AG04450 (cell line): ENCODE measurements at regions not wholly inside any gene's neighbourhood (a gene's known extent, or its start where the extent isn't known, plus 50 kb on each side); places are given as distances from the start of the nearest gene placed in this dataset.

Experiments used
- CTCF ChIA-PET: fragments of 300-600, 350-600 bp; formaldehyde crosslinking; extraction: SDS; loops from one replicate; lab custom pipeline; 2022; ENCODE audit warnings: antibody characterized with exemption, inconsistent platforms; lab: Charles Lee
- POLR2A ChIA-PET: fragments of 350-600 bp; formaldehyde crosslinking; extraction: SDS; loops from one replicate; lab custom pipeline; 2021; ENCODE audit warnings: antibody characterized with exemption, inconsistent platforms; lab: Yijun Ruan, JAX
- DNase-seq: peaks from one replicate; pipeline ENCODE4 v3.0.0-alpha.2; 2011; ENCODE audit warnings: low read depth, low spot score
- H3K27ac ChIP-seq: one replicate; pipeline ENCODE4 v1.5.1; 2012; ENCODE audit warnings: low read depth, low read length, control low read depth
- H3K27me3 ChIP-seq: one replicate; pipeline ENCODE4 v1.6.0; 2012; ENCODE audit warnings: low read length; ENCODE audit not compliant: control insufficient read depth, insufficient read depth
- H3K4me3 ChIP-seq: 2 replicates; pipeline ENCODE4 v1.5.1; 2011; ENCODE audit warnings: mild to moderate bottlenecking, low read depth, low read length, control low read depth
- H3K9me3 ChIP-seq: 2 replicates; pipeline ENCODE4 v1.5.1; 2012; ENCODE audit warnings: low read length; ENCODE audit not compliant: control insufficient read depth, insufficient read depth
- CTCF ChIP-seq: IDR thresholded peaks from 2 replicates; pipeline ENCODE4 v1.5.1; 2011; ENCODE audit warnings: low read depth, low read length, control low read depth, inconsistent platforms

DNA sequence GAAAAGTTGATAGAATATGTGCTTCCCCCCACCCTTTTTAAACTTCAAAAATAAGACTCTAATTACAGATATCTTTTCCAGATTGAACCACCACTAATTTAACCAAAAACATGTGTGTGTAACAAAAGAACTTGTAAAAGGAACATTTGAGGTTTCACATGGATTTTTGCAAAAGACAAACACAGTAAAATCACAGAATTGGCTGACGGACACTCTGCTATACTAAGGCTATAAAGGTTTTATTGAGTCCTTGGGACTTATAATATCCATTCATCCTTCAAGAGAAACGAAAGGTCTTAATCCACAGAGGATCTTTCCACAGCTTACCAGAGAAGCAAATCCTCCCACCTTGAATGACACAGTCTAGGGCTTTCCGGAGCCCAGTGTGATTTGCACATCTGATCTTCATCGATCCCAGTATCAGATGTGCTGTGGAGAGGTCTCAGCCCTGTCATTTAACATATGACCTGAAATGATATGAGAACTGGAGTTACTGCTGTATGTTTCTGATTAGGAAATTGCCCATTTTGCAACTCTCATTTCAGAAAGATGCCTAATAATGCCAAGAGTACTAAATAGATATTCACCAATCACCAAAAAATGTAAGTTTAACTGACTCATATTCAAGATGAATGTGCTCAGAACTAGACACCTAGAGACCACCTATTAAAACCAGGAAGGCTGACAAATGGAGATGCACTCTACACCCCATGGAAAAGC lies 256.5 kb upstream of the FBXL7 start:
- no peak for TF ChIP-seq CTCF
- no peak overlapping the region for H3K4me3 ChIP-seq
- CTCF ChIA-PET, result no interaction called here
- no peaks in the 10 kb centered on the region for H3K27me3 ChIP-seq
- H3K27ac ChIP-seq, result no peak overlapping the region
- POLR2A ChIA-PET, result no interaction called here
- peaks cover 9% of the 10 kb centered on the region for H3K9me3 ChIP-seq
- no peak for DNase-seq

GRCh38 chr5:15241216-15241821 lies 258.7 kb upstream of the FBXL7 start:
- DNase-seq, result no peak
- POLR2A ChIA-PET, result no interaction called here
- CTCF ChIA-PET, result no interaction called here

DNA sequence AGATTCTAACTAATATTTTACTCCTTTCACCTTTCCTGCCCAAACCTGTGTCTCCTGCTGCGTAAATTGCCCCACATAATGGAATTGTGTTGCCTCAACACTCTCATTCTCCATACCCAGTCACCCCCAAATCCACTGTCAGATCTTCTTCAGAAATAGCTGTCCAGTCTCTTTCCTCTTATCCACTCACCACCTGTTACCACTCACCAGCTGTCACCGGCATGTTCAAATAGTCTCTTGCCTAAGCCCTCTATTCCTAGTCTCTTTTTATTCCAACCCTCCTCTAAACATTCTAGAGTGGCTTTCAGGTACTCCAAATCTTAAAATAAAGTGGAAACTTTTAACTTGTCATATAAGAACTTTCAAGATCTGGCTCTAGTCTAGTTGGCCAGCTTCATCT lies 262.0 kb upstream of the FBXL7 start:
- no peak overlapping the region for H3K27ac ChIP-seq
- CTCF ChIA-PET, result no interaction called here
- H3K27me3 ChIP-seq, result no peaks in the 10 kb centered on the region
- no peak overlapping the region for H3K4me3 ChIP-seq
- POLR2A ChIA-PET, result no interaction called here
- no peak for DNase-seq
- H3K9me3 ChIP-seq, result peaks cover 7% of the 10 kb centered on the region
- no peak for TF ChIP-seq CTCF

More at GRCh38 chr5:15241216-15241821, 258.7 kb upstream of the FBXL7 start:
- no peak for TF ChIP-seq CTCF
- Histone ChIP-seq H3K4me3 (no peak overlapping the region), H3K9me3 (peaks cover 7% of the 10 kb centered on the region), H3K27ac (no peak overlapping the region), H3K27me3 (no peaks in the 10 kb centered on the region)

GRCh38 chr5:15236911-15237508 lies 263.0 kb upstream of the FBXL7 start:
- Histone ChIP-seq H3K27me3 (no peaks in the 10 kb centered on the region), H3K27ac (no peak overlapping the region), H3K9me3 (peaks cover 7% of the 10 kb centered on the region), H3K4me3 (no peak overlapping the region)
- ChIA-PET CTCF (no interaction called here), POLR2A (no interaction called here)
- TF ChIP-seq CTCF, result no peak
- DNase-seq, result no peak

DNA sequence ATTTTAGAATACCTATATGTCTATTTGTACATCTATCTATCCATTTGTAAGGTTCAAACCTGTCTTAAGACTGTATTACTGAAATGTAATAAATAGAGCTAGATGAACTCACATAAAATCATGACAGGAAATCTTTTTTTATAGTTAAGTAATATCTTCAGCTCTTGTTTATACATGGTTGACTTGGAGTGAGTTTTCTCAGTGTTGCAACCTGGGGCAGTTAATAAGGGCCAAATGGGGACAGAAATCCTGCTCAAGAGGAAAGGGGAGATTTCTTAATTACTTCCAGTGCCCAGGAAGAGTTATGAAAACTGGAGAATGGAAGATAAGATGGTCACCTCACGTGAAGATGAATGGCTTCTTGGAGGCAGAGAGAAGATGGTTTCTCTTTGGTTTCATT lies 265.1 kb upstream of the FBXL7 start:
- no peak for TF ChIP-seq CTCF
- no peaks in the 10 kb centered on the region for H3K9me3 ChIP-seq
- CTCF ChIA-PET, result no interaction called here
- H3K4me3 ChIP-seq, result no peak overlapping the region
- POLR2A ChIA-PET, result interaction anchor here (0.7 kb wide), 1 partner anchor 1212 kb away, joined by 3 read pairs; no protein-coding TSS in a partner anchor
- no peak for DNase-seq
- H3K27ac ChIP-seq, result no peak overlapping the region
- no peaks in the 10 kb centered on the region for H3K27me3 ChIP-seq
